Glutamatergic neuron (in vitro differentiated cells): ENCODE measurements at regions not wholly inside any gene's neighbourhood (a gene's known extent, or its start where the extent isn't known, plus 50 kb on each side); places are given as distances from the start of the nearest gene placed in this dataset.

Source experiments
- DNase-seq: peaks from one replicate; pipeline ENCODE4 v3.0.0; 2022
- H3K27ac Mint-ChIP-seq: one replicate; pipeline ENCODE4 v1.8.0; 2020; ENCODE audit warnings: mild to moderate bottlenecking, mixed read lengths, inconsistent platforms; ENCODE audit not compliant: unreplicated experiment
- H3K27me3 Mint-ChIP-seq: one replicate; pipeline ENCODE4 v1.8.0; 2020; ENCODE audit warnings: mild to moderate bottlenecking, moderate library complexity, mixed read lengths, inconsistent platforms; ENCODE audit not compliant: unreplicated experiment
- H3K36me3 Mint-ChIP-seq: one replicate; pipeline ENCODE4 v1.8.0; 2020; ENCODE audit warnings: mild to moderate bottlenecking, mixed read lengths, inconsistent platforms; ENCODE audit not compliant: unreplicated experiment
- H3K4me1 Mint-ChIP-seq: one replicate; pipeline ENCODE4 v1.8.0; 2020; ENCODE audit warnings: mild to moderate bottlenecking, low read depth, mixed read lengths, inconsistent platforms; ENCODE audit not compliant: unreplicated experiment
- H3K4me3 Mint-ChIP-seq: one replicate; pipeline ENCODE4 v1.8.0; 2020; ENCODE audit warnings: mild to moderate bottlenecking, mixed read lengths, inconsistent platforms; ENCODE audit not compliant: unreplicated experiment
- H3K9me3 Mint-ChIP-seq: one replicate; pipeline ENCODE4 v1.8.0; 2020; ENCODE audit warnings: mild to moderate bottlenecking, moderate library complexity, mixed read lengths, inconsistent platforms; ENCODE audit not compliant: unreplicated experiment
- TF ChIP-seq, protein P1 (sequence below): fragments of 200-600 bp; sonication (generic); IDR thresholded peaks from one replicate; pipeline ENCODE4 v1.5.0; 2021; ENCODE audit not compliant: partially characterized antibody, unreplicated experiment

DNA sequence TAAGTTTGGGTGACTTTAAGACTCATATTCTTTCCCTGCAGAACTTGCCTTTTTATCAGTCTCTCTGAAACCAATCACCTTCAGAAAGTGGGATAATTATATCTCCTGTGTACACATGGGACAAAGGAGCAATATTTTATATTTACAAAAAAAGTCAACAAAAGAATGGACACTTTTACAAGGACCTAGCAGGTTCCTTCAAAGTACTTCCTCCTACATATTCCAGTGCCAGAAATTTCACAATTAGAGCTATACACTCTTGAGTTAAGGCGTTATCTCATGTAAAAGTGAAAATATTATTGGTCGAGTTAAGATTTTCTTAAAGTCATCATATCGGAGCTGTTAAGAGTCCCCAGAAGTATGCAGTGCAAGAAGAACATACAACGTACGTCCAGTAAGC lies 98.9 kb upstream of the MAFB start:
- TF ChIP-seq, protein P1, sequence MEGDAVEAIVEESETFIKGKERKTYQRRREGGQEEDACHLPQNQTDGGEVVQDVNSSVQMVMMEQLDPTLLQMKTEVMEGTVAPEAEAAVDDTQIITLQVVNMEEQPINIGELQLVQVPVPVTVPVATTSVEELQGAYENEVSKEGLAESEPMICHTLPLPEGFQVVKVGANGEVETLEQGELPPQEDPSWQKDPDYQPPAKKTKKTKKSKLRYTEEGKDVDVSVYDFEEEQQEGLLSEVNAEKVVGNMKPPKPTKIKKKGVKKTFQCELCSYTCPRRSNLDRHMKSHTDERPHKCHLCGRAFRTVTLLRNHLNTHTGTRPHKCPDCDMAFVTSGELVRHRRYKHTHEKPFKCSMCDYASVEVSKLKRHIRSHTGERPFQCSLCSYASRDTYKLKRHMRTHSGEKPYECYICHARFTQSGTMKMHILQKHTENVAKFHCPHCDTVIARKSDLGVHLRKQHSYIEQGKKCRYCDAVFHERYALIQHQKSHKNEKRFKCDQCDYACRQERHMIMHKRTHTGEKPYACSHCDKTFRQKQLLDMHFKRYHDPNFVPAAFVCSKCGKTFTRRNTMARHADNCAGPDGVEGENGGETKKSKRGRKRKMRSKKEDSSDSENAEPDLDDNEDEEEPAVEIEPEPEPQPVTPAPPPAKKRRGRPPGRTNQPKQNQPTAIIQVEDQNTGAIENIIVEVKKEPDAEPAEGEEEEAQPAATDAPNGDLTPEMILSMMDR: no peak
- peaks cover 2% of the 10 kb centered on the region for H3K27me3 Mint-ChIP-seq
- H3K4me3 Mint-ChIP-seq: no peak overlapping the region
- H3K9me3 Mint-ChIP-seq: peaks cover 1% of the 10 kb centered on the region
- no peak overlapping the region for H3K27ac Mint-ChIP-seq
- no peak for DNase-seq
- no peaks in the 10 kb centered on the region for H3K36me3 Mint-ChIP-seq
- peaks cover 4% of the 10 kb centered on the region for H3K4me1 Mint-ChIP-seq

DNA sequence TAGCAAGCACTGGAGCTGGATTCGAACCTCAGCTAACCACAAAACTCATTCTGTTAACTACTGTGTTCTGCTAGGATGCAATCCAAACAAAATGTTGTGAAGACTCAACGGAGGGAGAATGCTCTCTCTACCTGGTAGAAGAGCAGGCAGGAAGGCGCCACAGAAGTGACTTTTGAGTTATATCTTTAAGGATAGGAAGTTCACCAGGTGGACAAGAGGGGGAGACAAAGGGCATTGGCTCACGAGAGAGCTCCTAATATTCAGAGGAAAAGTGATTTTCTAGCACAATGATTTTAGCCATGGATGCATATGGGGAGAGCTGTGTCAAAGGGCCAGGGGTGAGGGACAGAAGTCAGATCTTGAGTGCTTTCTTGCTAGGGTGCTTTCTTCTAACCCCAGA lies 108.4 kb upstream of the MAFB start:
- no peaks in the 10 kb centered on the region for H3K4me1 Mint-ChIP-seq
- TF ChIP-seq, protein P1: peak; percentile 58
- no peaks in the 10 kb centered on the region for H3K9me3 Mint-ChIP-seq
- H3K36me3 Mint-ChIP-seq: no peaks in the 10 kb centered on the region
- H3K27ac Mint-ChIP-seq: no peak overlapping the region
- DNase-seq: no peak
- no peak overlapping the region for H3K4me3 Mint-ChIP-seq
- peaks cover under 1% of the 10 kb centered on the region for H3K27me3 Mint-ChIP-seq

DNA sequence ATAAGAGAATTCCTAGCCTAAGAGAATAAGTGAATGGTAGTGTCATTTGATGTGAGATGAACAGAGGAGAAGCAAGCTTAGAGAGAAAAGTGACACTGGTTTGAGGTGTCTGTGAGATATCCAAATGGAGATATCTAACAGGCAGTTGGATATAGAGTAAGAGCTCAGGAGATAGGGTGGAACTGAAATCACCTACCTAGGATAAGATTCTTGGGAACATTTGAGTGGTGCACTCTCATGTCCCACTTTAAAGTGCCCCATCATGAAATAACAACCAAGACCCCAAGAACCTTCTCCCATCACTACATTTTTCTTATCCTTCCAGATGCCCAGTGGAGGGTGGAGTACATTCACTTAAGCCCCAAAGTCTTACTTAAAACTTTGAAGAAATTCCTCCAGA lies 109.0 kb upstream of the MAFB start:
- no peak overlapping the region for H3K4me3 Mint-ChIP-seq
- no peak for DNase-seq

GRCh38 chr20:40802886-40803285 lies 113.8 kb upstream of the MAFB start:
- TF ChIP-seq, protein P1: no peak
- no peak overlapping the region for H3K27ac Mint-ChIP-seq
- no peak overlapping the region for H3K4me3 Mint-ChIP-seq
- peaks cover 2% of the 10 kb centered on the region for H3K9me3 Mint-ChIP-seq
- DNase-seq: no peak
- peaks cover 6% of the 10 kb centered on the region for H3K36me3 Mint-ChIP-seq
- H3K27me3 Mint-ChIP-seq: peaks cover 7% of the 10 kb centered on the region
- peaks cover 6% of the 10 kb centered on the region for H3K4me1 Mint-ChIP-seq

More for the DNA sequence above, 109.0 kb upstream of the MAFB start:
- Mint-ChIP-seq H3K9me3 (no peaks in the 10 kb centered on the region), H3K27ac (no peak overlapping the region), H3K36me3 (no peaks in the 10 kb centered on the region), H3K27me3 (peaks cover 3% of the 10 kb centered on the region), H3K4me1 (no peaks in the 10 kb centered on the region)
- TF ChIP-seq, protein P1: no peak

DNA sequence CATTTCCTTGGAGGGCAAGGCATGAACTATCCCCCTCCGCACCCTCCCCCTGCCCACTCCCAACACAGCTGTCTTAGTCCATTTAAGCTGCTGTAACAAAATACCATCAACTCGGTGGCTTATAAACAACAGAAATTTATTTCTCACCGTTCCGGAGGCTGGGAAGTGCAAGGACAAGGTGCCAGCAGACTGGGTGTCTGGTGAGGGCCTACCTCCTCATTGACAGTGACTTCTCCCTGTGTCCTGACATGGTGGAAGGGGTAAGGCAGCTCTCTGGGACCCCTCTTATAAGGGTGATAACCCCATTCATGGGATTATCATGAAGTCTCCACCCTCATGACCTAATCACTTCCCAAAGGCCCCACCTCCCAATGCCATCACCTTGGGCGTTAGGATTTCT lies 114.3 kb upstream of the MAFB start:
- Mint-ChIP-seq H3K4me3 (no peak overlapping the region), H3K27me3 (peaks cover 7% of the 10 kb centered on the region), H3K36me3 (peaks cover 6% of the 10 kb centered on the region), H3K4me1 (peaks cover 6% of the 10 kb centered on the region), H3K27ac (no peak overlapping the region), H3K9me3 (peaks cover 2% of the 10 kb centered on the region)
- DNase-seq: no peak
- TF ChIP-seq, protein P1: no peak
